Renal pelvis (tissue), 1 donor: ENCODE measurements at regions not wholly inside any gene's neighbourhood (a gene's known extent, or its start where the extent isn't known, plus 50 kb on each side); places are given as distances from the start of the nearest gene placed in this dataset.
A peak's percentile ranks its signal among the peaks of the same experiment; 100 is the strongest.
"Not testable (repeated sequence)": the region's sequence is repeated elsewhere in the genome, so short reads cannot be mapped to it uniquely, and the experiment has no call there.

ENCODE experiments used
- DNase-seq: peaks from one replicate; pipeline ENCODE4 v3.0.0-alpha.2; 2013

- DNase-seq = no peak
Observed at GRCh38 chr14:57150449-57150848, 118.3 kb downstream of the EXOC5 start.

GRCh38 chr14:57139173-57139572 is 129.5 kb downstream of the EXOC5 start:
- no peak for DNase-seq

- DNase-seq = no peak
Observed at GRCh38 chr14:57136669-57137328, 131.9 kb downstream of the EXOC5 start.

- DNase-seq = not testable (repeated sequence)
Observed at GRCh38 chr14:57127809-57128208, 140.9 kb downstream of the EXOC5 start.

- DNase-seq = no peak
Observed at GRCh38 chr14:57122129-57122528, 146.6 kb downstream of the EXOC5 start.

GRCh38 chr14:57112072-57112807 is 156.5 kb downstream of the EXOC5 start:
- DNase-seq = not testable (repeated sequence)

GRCh38 chr14:57110411-57110810 is 158.3 kb downstream of the EXOC5 start:
- not testable (repeated sequence) for DNase-seq

GRCh38 chr14:57091030-57091608 is 177.6 kb downstream of the EXOC5 start:
- no peak for DNase-seq

GRCh38 chr14:57089901-57090300 is 178.8 kb downstream of the EXOC5 start:
- no peak for DNase-seq

GRCh38 chr14:57087841-57088240 is 180.9 kb downstream of the EXOC5 start:
- DNase-seq = no peak

- DNase-seq = no peak
Observed at GRCh38 chr14:57086271-57087162, 182.2 kb downstream of the EXOC5 start.

- DNase-seq = no peak
Observed at GRCh38 chr14:57085801-57086200, 182.9 kb downstream of the EXOC5 start.

GRCh38 chr14:57085043-57085442 is 183.7 kb downstream of the EXOC5 start:
- DNase-seq = no peak

GRCh38 chr14:57080691-57081090 is 188.0 kb downstream of the EXOC5 start:
- no peak for DNase-seq

GRCh38 chr14:57078054-57078453 is 190.7 kb downstream of the EXOC5 start:
- no peak for DNase-seq

GRCh38 chr14:57073986-57074385 is 194.7 kb downstream of the EXOC5 start:
- DNase-seq = no peak

- DNase-seq = no peak
Observed at GRCh38 chr14:57071639-57072038, 197.1 kb downstream of the EXOC5 start.

GRCh38 chr14:57069702-57070101 is 199.0 kb downstream of the EXOC5 start:
- no peak for DNase-seq

- peak; percentile 23 for DNase-seq
Observed at GRCh38 chr14:57068511-57068910, 200.2 kb downstream of the EXOC5 start.

- DNase-seq = peak; percentile 21
Observed at GRCh38 chr14:57066887-57067513, 201.7 kb downstream of the EXOC5 start.

- DNase-seq = no peak
Observed at GRCh38 chr14:57066463-57066862, 202.2 kb downstream of the EXOC5 start.
